SKM-1 (cell line): ENCODE measurements at regions not wholly inside any gene's neighbourhood (a gene's known extent, or its start where the extent isn't known, plus 50 kb on each side); places are given as distances from the start of the nearest gene placed in this dataset.
"Not testable (repeated sequence)": the region's sequence is repeated elsewhere in the genome, so short reads cannot be mapped to it uniquely, and the experiment has no call there.

ENCODE experiments used
- DNase-seq: peaks from one replicate; lab custom pipeline; 2025; ENCODE audit not compliant: unreplicated experiment; lab: John Stamatoyannopoulos, UW

- no peak for DNase-seq
These were observed 350.5 kb upstream of the PDE3A start for GRCh38 chr12:20017802-20018201.

DNA sequence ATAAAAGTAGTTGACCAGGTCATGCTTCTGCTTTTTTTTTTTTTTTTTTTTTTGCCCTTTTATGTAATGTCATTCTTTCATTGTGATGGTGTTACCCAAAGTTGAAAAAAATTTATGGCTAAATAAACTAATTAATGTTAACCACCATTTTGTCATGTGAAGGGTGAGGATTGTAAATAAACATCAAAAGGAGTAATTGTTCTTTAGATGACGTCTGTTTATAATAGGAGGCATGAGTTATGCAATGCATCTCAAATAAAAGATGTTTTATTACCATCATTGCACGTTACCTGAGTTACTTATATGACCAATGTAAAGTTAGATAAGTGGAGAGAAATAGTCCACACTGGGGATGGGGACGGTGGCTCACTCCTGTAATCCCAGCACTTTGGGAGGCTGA lies 349.9 kb upstream of the PDE3A start:
- DNase-seq, result no peak

DNA sequence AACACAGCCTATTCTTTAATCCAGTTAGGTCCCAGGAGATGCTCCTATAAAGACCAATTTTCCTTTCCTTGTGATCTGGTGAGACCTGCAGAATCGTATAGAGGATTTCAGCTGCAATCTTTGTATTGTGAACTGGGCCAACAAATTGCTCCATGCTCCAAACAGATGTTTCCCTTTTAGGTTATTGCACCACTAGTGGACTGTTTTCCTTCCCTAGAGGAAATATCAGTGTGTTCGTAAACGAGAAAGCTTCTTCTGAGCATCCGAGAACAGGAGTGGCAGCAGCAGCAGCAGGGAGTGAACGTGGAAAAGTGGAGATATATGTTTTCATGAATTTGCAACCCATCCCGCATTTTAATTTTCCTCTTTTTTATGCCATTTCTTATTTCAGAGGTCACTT lies 344.1 kb upstream of the PDE3A start:
- DNase-seq, result peak; percentile 9

GRCh38 chr12:20028033-20028432 lies 340.3 kb upstream of the PDE3A start:
- peak; percentile 0 for DNase-seq

DNA sequence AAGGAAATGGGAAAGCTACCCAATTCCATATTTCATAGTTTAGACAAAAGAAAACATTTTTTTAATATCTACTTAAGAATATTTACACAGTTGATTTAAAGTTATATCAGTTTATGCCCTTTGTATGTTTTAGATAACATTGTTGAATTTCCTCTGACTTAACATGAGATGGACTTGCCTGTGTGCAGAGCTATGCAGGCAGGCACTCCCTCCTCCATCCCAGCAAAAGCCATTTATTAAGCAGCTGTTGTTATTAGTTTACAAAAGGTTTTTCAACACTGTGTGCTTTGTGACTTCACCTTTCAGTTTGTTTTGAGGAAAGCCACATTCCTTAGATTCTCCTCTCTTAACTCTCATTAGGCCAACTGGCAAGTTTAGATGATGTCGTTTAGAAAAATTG lies 337.5 kb upstream of the PDE3A start:
- no peak for DNase-seq

DNA sequence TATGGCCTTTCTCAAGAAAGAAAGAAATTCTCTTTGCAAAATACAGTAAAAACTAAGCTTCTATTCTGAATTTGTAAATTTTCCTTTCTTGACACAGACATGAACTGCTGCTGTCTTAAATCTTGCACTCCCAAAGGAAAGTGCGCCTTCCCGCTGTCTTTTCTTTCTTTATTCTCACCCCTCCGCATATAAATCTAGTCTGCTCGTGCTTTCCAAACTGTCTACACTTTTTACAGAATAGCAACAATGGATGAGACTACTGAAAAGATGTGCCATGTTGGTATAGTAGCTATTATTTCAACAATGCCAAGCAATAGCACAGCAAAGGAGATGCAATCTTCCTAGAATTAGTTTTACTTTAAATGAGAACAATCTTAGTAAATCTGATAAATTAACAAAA lies 328.8 kb upstream of the PDE3A start:
- DNase-seq, result no peak

GRCh38 chr12:20040184-20040583 lies 328.2 kb upstream of the PDE3A start:
- no peak for DNase-seq

DNA sequence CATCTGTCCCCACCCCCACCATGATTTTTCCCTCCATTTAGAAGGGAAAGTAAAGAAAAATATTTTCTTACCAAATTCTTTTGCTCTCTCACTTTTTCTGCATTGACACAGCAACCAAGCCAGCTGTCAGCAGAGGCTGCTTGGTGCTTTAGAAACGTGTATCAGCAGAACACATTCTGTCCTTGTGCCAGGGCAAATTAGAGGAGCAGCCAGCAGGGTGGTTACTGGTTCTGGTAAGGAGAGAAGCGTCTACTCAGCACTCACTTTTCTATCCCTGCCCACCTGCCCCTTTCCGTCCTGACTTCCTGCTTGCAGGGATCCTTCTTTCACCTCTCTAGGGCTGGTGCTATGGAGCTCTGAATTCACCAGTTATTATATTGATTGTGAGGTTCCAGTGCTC lies 327.5 kb upstream of the PDE3A start:
- no peak for DNase-seq

GRCh38 chr12:20044351-20044750 lies 324.0 kb upstream of the PDE3A start:
- no peak for DNase-seq

GRCh38 chr12:20044846-20045245 lies 323.5 kb upstream of the PDE3A start:
- DNase-seq, result no peak

GRCh38 chr12:20047901-20048300 lies 320.4 kb upstream of the PDE3A start:
- no peak for DNase-seq

DNA sequence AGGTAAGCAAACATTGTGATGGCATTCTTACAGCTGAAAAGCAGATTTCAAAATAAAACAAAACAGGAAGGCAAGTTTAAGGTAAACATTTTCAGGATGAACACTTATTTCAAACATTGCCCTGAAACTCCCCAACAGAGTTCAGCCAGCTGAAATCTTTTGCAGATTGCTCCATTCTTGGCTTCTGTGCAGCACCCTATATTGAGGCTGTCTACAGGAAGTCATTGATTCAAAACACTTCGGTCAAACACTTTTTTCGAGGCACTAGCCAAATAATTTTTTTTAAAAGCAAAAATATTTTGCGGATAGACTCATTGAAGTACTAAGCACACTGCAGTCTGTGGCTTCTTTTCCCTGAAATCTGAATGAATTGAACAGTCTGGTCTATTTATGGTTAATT lies 318.1 kb upstream of the PDE3A start:
- DNase-seq, result no peak

DNA sequence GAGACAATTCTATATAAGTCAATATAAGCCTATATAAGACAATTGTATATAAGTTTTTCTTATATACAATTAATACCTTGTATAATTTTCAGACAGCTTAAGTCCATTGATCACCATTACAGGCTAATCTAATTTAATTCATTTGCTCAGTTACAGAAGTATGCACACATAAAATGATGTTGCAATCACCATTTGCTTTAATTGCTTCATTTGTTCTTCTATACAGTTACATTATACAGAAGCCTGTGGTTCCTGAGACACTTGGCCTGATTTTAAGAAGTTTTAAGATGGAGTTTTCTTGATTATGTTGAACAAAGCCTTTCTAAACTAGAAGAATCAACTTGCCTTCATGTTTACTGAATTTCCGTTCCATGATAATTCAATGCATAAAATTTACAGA lies 314.6 kb upstream of the PDE3A start:
- no peak for DNase-seq

GRCh38 chr12:20055856-20056255 lies 312.5 kb upstream of the PDE3A start:
- no peak for DNase-seq

GRCh38 chr12:20057398-20057797 lies 310.9 kb upstream of the PDE3A start:
- no peak for DNase-seq

DNA sequence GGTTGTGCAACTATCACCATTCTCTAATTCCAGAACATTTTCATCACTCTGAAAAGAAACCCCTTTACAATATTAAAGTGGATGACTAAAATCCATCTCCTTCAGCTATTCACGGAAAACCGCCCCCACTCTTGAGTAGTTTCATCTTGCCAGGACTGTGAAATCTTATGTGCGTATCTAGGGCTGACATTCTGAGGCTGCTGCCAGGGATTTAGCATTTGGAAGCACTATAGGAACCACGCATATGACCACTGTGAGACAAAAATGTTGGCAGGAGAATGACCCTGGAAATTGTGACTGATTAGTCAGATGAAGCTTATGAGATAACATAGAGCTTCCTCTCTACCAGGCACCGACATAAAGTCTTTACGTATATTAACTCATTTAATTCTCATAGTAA lies 305.2 kb upstream of the PDE3A start:
- DNase-seq, result no peak

DNA sequence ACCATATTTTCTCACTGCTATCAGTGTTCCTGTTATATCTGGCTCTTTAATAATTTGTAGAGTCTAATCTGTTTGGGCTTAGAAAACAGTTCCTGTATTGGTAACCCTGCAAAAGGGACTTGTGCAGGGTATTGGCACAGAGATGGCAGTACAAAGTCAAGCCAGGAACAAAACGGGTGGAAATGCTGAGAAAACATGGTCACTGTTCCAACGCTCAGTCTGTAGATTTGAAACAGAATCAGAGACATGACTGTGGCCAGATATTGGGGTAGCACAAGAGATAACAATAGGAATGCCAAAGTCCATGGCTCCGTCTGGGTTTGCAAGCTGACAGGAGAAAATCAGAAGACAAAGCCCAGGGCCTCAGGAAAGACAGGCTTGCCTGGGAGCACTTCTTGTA lies 290.7 kb upstream of the PDE3A start:
- DNase-seq, result no peak

- no peak for DNase-seq
These were observed 279.3 kb upstream of the PDE3A start for GRCh38 chr12:20089077-20089476.

DNA sequence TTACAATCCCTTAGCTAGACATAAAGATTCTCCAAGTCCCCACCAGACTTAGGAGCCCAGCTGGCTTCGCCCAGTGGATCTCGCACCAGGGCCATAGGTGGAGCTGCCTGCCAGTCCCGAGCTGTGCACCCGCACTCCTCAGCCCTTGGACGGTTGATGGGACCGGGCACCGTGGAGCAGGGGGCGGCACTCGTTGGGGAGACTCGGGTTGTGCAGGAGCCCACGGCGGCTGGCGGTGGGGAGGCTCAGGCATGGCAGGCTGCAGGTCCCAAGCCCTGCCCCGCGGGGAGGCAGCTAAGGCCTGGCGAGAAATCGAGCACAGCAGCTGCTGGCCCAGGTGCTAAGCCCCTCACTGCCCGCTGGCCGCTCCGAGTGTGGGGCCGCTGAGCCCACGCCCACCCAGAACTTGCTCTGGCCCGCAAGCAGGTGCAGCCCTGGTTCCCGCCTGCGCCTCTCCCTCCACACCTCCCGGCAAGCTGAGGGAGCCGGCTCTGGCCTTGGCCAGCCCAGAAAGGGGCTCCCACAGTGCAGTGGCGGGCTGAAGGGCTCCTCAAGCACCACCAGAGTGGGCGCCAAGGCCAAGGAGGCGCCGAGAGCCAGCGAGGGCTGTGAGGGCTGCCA lies 275.0 kb upstream of the PDE3A start:
- DNase-seq, result not testable (repeated sequence)

GRCh38 chr12:20096430-20096829 lies 271.9 kb upstream of the PDE3A start:
- no peak for DNase-seq

DNA sequence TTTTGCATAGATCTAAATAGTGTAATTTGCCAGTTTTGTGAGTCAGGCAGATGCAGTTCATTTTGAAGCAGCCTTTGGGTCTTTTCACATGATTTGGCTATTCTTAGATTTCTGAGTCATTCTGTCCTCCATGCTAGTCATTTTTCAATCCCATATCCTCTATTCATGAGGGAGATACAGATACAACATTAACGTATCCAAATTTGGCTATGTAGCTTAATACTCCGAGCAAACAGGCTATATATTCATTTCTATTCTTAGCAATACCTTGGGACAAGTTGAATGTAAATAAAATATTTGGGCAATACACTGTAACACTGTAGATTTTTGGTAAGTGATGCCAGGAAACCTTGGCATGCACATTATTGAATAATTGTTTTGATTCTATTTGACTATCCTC lies 270.7 kb upstream of the PDE3A start:
- no peak for DNase-seq

GRCh38 chr12:20099395-20100183 lies 268.7 kb upstream of the PDE3A start:
- no peak for DNase-seq

DNA sequence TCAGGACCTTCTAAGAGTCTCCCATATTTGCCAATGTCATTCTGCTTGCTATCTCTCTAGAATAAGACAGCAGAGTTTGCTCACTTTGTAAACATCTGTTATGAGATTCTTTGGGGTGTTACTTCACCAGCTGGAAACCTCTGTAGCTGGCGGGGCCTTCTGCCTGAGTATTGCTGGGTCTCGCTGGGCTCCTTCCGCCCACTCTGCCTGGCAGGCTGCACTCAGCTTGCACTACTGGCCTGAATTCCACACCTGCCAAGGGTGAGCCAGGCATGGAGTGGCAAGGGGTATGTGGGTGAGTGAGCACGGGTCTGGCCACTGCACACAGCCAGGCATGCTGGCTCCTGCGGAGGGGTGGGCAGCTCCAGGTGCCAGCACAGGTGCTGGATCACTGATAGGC lies 267.3 kb upstream of the PDE3A start:
- DNase-seq, result no peak
